ENCODE measurements at regions not wholly inside any gene's neighbourhood (a gene's known extent, or its start where the extent isn't known, plus 50 kb on each side); places are given as distances from the start of the nearest gene placed in this dataset.

- TF ChIP-seq E2F6 (IDR thresholded peaks at IDR 0.05; ENCODE audit: borderline replicate concordance in 1 of 2, extremely low read depth in 1 of 2, insufficient read depth in 1 of 2, insufficient read length in 1 of 2, low read depth in 1 of 2, low read length in 1 of 2, poor library complexity in 1 of 2, severe bottlenecking in 1 of 2) (peak; percentile 52 to 69), HDAC6 (IDR thresholded peaks at IDR 0.05; ENCODE audit: low read depth, low read length) (no peak), RAD21 (CRISPR knock-in tag; conservative IDR thresholded peaks at IDR 0.05 in 1 of 2, IDR thresholded peaks at IDR 0.05 in 1 of 2) (peak in 1 of 2 experiments; percentile 33; a peak in 3 of 4 replicates), FOXK2 (conservative IDR thresholded peaks at IDR 0.05 in 1 of 2, IDR thresholded peaks at IDR 0.05 in 1 of 2; ENCODE audit: low read depth in 2 of 2) (peak; percentile 93 to 96), RFX7 (CRISPR knock-in tag; IDR thresholded peaks at IDR 0.05) (no peak), ASH1L (IDR thresholded peaks at IDR 0.05; ENCODE audit: borderline replicate concordance, low read depth, partially characterized antibody) (no peak), CHD1 (IDR thresholded peaks at IDR 0.05; ENCODE audit: low read length) (no peak), GTF2F1 (IDR thresholded peaks at IDR 0.05; ENCODE audit: low read depth, low read length) (0 out of 2 replicates have a peak, but pooled peaks have one; percentile 2), ARID2 (IDR thresholded peaks at IDR 0.05) (no peak), ZNF41 (CRISPR knock-in tag; conservative IDR thresholded peaks at IDR 0.05) (no peak), ZNF589 (CRISPR knock-in tag; IDR thresholded peaks at IDR 0.05; ENCODE audit: low read depth) (peak; percentile 99), CSDE1 (IDR thresholded peaks at IDR 0.05) (no peak), PML (IDR thresholded peaks at IDR 0.05; ENCODE audit: low read length) (peak; percentile 100), HMGN3 (IDR thresholded peaks at IDR 0.05; ENCODE audit: borderline replicate concordance, extremely low read depth, insufficient read length, low read depth, low read length) (peak; percentile 77), TEAD1 (CRISPR knock-in tag; IDR thresholded peaks at IDR 0.05) (peak in 1 of 2 experiments; percentile 91; a peak in 2 of 4 replicates), EWSR1 (IDR thresholded peaks at IDR 0.05; ENCODE audit: borderline replicate concordance, low read depth, partially characterized antibody) (no peak), ZNF174 (CRISPR knock-in tag; IDR thresholded peaks at IDR 0.05) (no peak), SNAPC5 (CRISPR knock-in tag; IDR thresholded peaks at IDR 0.05) (no peak), SREBF1 (IDR thresholded peaks at IDR 0.05; ENCODE audit: borderline replicate concordance, low read depth, low read length) (no peak), ZNF444 (CRISPR knock-in tag; IDR thresholded peaks at IDR 0.05) (peak; percentile 75; the same call in 1 of the 2 replicates), MBD2 (IDR thresholded peaks at IDR 0.05; ENCODE audit: borderline replicate concordance, low read depth) (peak; percentile 92), SIN3A (IDR thresholded peaks at IDR 0.05; ENCODE audit: borderline replicate concordance in 2 of 2, control insufficient read depth in 1 of 2, low read depth in 2 of 2, low read length in 2 of 2) (peak; percentile 52 to 65; a peak in 2 of 4 replicates), TAL1 (IDR thresholded peaks at IDR 0.05) (peak; percentile 100), SP1 (CRISPR knock-in tag; IDR thresholded peaks at IDR 0.05) (peak; percentile 68), RFX1 (IDR thresholded peaks at IDR 0.05) (no peak), ZNF639 (CRISPR knock-in tag; conservative IDR thresholded peaks at IDR 0.05 in 1 of 2, IDR thresholded peaks at IDR 0.05 in 1 of 2) (peak in 1 of 2 experiments; percentile 95; a peak in 2 of 4 replicates)
Measured at GRCh38 chr6:133701633-133702331, 187.1 kb upstream of the TCF21 start (continued).

Data from K562 (cell line).